Liver (tissue), 8 donors: ENCODE measurements at regions not wholly inside any gene's neighbourhood (a gene's known extent, or its start where the extent isn't known, plus 50 kb on each side); places are given as distances from the start of the nearest gene placed in this dataset.

Experiments
- DNase-seq: peaks from one replicate; pipeline ENCODE4 v3.0.0-alpha.2; 2017; ENCODE audit warnings: low spot score
- H3K27ac ChIP-seq, 2 donors: one replicate each; pipeline ENCODE4 v1.7.0; 2013; ENCODE audit warnings: inconsistent platforms in 2 of 2, low read length in 2 of 2, control low read depth in 1 of 2, low read depth in 1 of 2, mild to moderate bottlenecking in 1 of 2
- H3K27me3 ChIP-seq, 4 donors: one replicate each; pipeline versions ENCODE4 v1.6.1 to v1.7.0; 2013; ENCODE audit warnings: low read length in 3 of 4, inconsistent platforms in 1 of 4, mild to moderate bottlenecking in 1 of 4, moderate library complexity in 1 of 4; ENCODE audit not compliant: control insufficient read depth in 4 of 4, insufficient read depth in 4 of 4
- H3K36me3 ChIP-seq, 4 donors: one replicate each; pipeline versions ENCODE4 v1.6.1 to v1.7.0; 2013; ENCODE audit warnings: low read length in 3 of 4, mild to moderate bottlenecking in 3 of 4, low read depth in 1 of 4, moderate library complexity in 1 of 4; ENCODE audit not compliant: control insufficient read depth in 4 of 4, insufficient read depth in 3 of 4
- H3K4me1 ChIP-seq, 4 donors: one replicate each; pipeline versions ENCODE4 v1.6.1 to v1.7.0; 2013; ENCODE audit warnings: low read length in 3 of 4, mild to moderate bottlenecking in 3 of 4, moderate library complexity in 1 of 4; ENCODE audit not compliant: control insufficient read depth in 4 of 4, insufficient read depth in 4 of 4
- H3K4me3 ChIP-seq, 3 donors: one replicate each; pipeline versions ENCODE4 v1.6.1 to v1.7.0; 2013; ENCODE audit warnings: low read length in 3 of 3, control low read depth in 1 of 3, low read depth in 1 of 3, mild to moderate bottlenecking in 1 of 3
- H3K9ac ChIP-seq, 2 donors: one replicate each; pipeline ENCODE4 v1.7.0; 2013; ENCODE audit warnings: low read length in 2 of 2, mild to moderate bottlenecking in 2 of 2, moderate library complexity in 2 of 2, control low read depth in 1 of 2, low read depth in 1 of 2
- H3K9me3 ChIP-seq, 4 donors: one replicate each; pipeline versions ENCODE4 v1.6.1 to v1.7.0; 2013; ENCODE audit warnings: low read length in 3 of 4; ENCODE audit not compliant: control insufficient read depth in 4 of 4
- FOXA1 ChIP-seq: IDR thresholded peaks from 2 replicates; pipeline ENCODE4 v1.6.1; 2016; ENCODE audit warnings: antibody characterized with exemption
- FOXA2 ChIP-seq: IDR thresholded peaks from 2 replicates; pipeline ENCODE4 v1.6.1; 2016; ENCODE audit warnings: antibody characterized with exemption
- GABPA ChIP-seq, 2 donors: IDR thresholded peaks in 1 of 2; conservative IDR thresholded peaks in 1 of 2; 2 replicates each; pipeline ENCODE4 v1.6.1; 2016; ENCODE audit warnings: antibody characterized with exemption in 2 of 2, mild to moderate bottlenecking in 1 of 2, moderate library complexity in 1 of 2
- HNF4G ChIP-seq: IDR thresholded peaks from 2 replicates; pipeline ENCODE4 v1.6.1; 2016; ENCODE audit warnings: antibody characterized with exemption
- NR2F2 ChIP-seq: IDR thresholded peaks from 2 replicates; pipeline ENCODE4 v1.6.1; 2016; ENCODE audit warnings: antibody characterized with exemption
- RAD21 ChIP-seq, 2 donors: IDR thresholded peaks; 2 replicates each; pipeline ENCODE4 v1.6.1; 2016; ENCODE audit warnings: antibody characterized with exemption in 2 of 2, mild to moderate bottlenecking in 2 of 2
- RXRA ChIP-seq, 2 donors: IDR thresholded peaks; 2 replicates each; pipeline ENCODE4 v1.6.1; 2017 to 2018; ENCODE audit warnings: antibody characterized with exemption in 2 of 2, mild to moderate bottlenecking in 1 of 2
- TAF1 ChIP-seq: conservative IDR thresholded peaks from 2 replicates; pipeline ENCODE4 v1.6.1; 2016; ENCODE audit warnings: antibody characterized with exemption, mild to moderate bottlenecking
- YY1 ChIP-seq: IDR thresholded peaks from 2 replicates; pipeline ENCODE4 v1.6.1; 2016; ENCODE audit warnings: antibody characterized with exemption, mild to moderate bottlenecking
- WGBS: extraction: QIAGEN DNeasy Blood & Tissue Kit; methylation state at CpG from one replicate; pipeline ENCODE4 v1.1.7; 2013; 5-methylcytosine and 5-hydroxymethylcytosine counted together
- TF ChIP-seq, protein P1 (sequence below): IDR thresholded peaks from 2 replicates; pipeline ENCODE4 v1.6.1; 2016; ENCODE audit warnings: antibody characterized with exemption
- TF ChIP-seq, protein P2 (sequence below): IDR thresholded peaks from 2 replicates; pipeline ENCODE4 v1.6.1; 2016; ENCODE audit warnings: antibody characterized with exemption
- TF ChIP-seq, protein P3 (sequence below): IDR thresholded peaks from 2 replicates; pipeline ENCODE4 v1.6.1; 2016; ENCODE audit warnings: antibody characterized with exemption
- TF ChIP-seq, protein P4 (sequence below): fragments of 150-350 bp; IDR thresholded peaks from 2 replicates; pipeline ENCODE4 v1.5.1; 2017; ENCODE audit warnings: improper control_type of control experiment, low read depth, low read length; ENCODE audit not compliant: missing input control
- donor health status: healthy.
- donor health status: healthy.
- donor health status: healthy.
- donor health status: healthy.
- donor health status: healthy.

DNA sequence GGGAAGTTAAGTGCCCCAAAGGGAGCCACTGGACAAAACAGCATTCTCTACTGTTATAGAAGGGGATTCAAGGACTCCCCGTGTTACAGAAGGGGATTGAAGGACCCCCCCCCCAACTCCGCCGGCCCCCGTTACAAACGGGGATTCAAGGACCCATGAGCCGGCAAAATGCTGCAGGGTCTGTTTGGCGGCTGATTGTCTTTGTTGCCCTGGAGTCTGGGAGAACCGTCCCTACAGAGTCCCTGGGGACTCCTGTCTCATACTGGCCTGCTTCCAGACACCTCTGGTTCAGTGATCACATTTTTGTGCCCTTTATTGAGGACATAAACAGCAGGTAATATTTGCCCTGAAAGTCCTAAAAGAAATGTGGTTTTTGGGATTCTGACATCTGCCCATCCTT, 96.4 kb downstream of the SYF2 start (continued):
- TF ChIP-seq, protein P1, sequence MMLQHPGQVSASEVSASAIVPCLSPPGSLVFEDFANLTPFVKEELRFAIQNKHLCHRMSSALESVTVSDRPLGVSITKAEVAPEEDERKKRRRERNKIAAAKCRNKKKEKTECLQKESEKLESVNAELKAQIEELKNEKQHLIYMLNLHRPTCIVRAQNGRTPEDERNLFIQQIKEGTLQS, result no peak
- TF ChIP-seq TAF1, result no peak

DNA sequence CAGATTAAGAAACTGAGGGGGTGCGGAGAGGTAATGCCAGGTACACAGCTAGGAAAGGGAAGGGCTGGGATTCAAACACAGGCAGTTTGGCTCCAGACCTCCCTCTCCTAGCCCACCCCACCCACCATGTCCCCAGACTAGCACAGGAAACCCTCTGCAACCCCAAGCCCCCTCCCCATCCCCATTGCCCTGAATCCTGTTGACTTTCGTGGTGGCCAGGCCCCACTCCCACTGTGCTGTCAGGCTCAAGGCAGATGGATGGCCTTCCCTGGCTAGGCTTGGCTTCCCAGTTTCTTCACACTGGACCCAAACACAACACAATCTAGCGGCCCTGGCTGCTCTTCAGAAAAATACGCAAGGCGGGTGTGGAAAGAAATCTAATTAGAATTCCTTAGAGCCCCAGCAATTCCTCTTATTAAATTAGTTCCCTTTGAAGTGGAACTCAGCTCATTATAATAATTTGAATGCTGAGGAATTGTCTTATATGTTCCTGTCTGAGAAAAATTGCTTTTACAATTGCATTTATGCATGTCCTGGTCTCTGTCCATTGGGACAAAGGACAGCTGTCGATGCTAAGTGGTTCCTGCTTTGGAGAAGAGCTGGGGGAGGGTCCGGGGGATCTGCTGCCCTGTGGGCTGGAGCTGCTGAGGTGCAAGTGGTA, 97.4 kb downstream of the SYF2 start:
- H3K36me3 ChIP-seq, result no peaks in the 10 kb centered on the region
- H3K4me1 ChIP-seq, result no peaks in the 10 kb centered on the region
- DNase-seq, result no peak
- H3K9me3 ChIP-seq, result no peaks in the 10 kb centered on the region
- H3K4me3 ChIP-seq, result no peak overlapping the region
- H3K9ac ChIP-seq, result no peak overlapping the region
- H3K27ac ChIP-seq, result no peak overlapping the region
- no peaks in the 10 kb centered on the region for H3K27me3 ChIP-seq
- TF ChIP-seq TAF1 (no peak), GABPA (IDR thresholded peaks at IDR 0.05 in 1 of 2, conservative IDR thresholded peaks at IDR 0.05 in 1 of 2) (no peak), FOXA2 (no peak), RXRA (IDR thresholded peaks at IDR 0.05) (no peak), FOXA1 (no peak), NR2F2 (no peak)
- TF ChIP-seq, protein P2, sequence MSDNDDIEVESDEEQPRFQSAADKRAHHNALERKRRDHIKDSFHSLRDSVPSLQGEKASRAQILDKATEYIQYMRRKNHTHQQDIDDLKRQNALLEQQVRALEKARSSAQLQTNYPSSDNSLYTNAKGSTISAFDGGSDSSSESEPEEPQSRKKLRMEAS, result no peak
- 82% methylated on average over 7 of the region's 7 CpGs for WGBS

DNA sequence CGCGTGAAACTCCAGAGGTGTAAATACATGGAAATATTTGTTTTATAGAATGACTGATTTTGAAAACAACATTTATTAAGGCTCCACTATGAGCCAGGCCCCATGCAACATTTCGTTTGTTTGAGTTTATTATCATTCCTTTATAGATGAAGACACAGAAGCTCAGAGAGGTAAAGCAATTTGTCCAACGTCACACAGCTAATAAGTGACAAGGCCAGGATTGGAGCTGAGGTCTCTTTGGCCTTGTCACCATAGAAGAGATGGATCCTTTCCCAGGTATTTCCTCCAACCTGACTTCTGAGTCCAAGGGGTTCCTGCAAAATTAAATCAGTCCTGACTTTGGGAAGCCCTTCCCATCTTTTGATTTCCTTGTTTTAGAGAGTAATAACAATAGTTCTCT, 98.0 kb downstream of the SYF2 start:
- Histone ChIP-seq H3K4me3 (no peak overlapping the region), H3K4me1 (no peaks in the 10 kb centered on the region), H3K9me3 (no peaks in the 10 kb centered on the region), H3K27me3 (no peaks in the 10 kb centered on the region), H3K36me3 (no peaks in the 10 kb centered on the region), H3K9ac (no peak overlapping the region), H3K27ac (no peak overlapping the region)
- WGBS, result 87% methylated on average over 4 of the region's 4 CpGs
- TF ChIP-seq, protein P3, sequence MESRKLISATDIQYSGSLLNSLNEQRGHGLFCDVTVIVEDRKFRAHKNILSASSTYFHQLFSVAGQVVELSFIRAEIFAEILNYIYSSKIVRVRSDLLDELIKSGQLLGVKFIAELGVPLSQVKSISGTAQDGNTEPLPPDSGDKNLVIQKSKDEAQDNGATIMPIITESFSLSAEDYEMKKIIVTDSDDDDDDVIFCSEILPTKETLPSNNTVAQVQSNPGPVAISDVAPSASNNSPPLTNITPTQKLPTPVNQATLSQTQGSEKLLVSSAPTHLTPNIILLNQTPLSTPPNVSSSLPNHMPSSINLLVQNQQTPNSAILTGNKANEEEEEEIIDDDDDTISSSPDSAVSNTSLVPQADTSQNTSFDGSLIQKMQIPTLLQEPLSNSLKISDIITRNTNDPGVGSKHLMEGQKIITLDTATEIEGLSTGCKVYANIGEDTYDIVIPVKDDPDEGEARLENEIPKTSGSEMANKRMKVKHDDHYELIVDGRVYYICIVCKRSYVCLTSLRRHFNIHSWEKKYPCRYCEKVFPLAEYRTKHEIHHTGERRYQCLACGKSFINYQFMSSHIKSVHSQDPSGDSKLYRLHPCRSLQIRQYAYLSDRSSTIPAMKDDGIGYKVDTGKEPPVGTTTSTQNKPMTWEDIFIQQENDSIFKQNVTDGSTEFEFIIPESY, result no peak
- TF ChIP-seq FOXA2, result no peak
- no peak for TF ChIP-seq FOXA1
- TF ChIP-seq, protein P1, result no peak
- no peak for TF ChIP-seq RAD21 (IDR thresholded peaks at IDR 0.05)
- no peak for DNase-seq

DNA sequence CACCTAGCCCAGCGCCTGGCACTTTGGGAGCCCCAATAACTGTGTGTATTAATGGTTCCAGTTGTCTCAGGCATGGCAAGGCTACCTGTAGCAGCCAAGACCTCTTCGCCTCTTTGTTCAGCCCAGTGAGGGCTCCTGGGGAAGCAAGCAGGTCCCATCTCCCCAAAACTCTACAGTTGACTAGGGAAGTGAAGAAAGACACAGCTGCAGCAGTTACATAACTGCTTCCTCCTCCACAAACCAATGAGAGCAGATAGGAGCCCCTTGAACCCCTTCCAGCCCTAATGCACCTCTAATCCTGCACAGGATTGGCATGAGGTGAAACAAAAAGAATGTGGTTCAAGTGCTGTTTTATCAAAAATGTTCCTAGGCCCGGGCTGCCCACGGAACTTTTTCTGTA, 100.5 kb downstream of the SYF2 start:
- no peak overlapping the region for H3K9ac ChIP-seq
- no peak overlapping the region for H3K4me3 ChIP-seq
- no peak overlapping the region for H3K27ac ChIP-seq
- 73% methylated on average over 4 of the region's 4 CpGs for WGBS
- no peaks in the 10 kb centered on the region for H3K9me3 ChIP-seq
- TF ChIP-seq TAF1 (no peak), YY1 (no peak), GABPA (IDR thresholded peaks at IDR 0.05 in 1 of 2, conservative IDR thresholded peaks at IDR 0.05 in 1 of 2) (no peak), NR2F2 (no peak), HNF4G (no peak), FOXA1 (no peak), RXRA (IDR thresholded peaks at IDR 0.05) (no peak), FOXA2 (no peak)
- TF ChIP-seq, protein P4, sequence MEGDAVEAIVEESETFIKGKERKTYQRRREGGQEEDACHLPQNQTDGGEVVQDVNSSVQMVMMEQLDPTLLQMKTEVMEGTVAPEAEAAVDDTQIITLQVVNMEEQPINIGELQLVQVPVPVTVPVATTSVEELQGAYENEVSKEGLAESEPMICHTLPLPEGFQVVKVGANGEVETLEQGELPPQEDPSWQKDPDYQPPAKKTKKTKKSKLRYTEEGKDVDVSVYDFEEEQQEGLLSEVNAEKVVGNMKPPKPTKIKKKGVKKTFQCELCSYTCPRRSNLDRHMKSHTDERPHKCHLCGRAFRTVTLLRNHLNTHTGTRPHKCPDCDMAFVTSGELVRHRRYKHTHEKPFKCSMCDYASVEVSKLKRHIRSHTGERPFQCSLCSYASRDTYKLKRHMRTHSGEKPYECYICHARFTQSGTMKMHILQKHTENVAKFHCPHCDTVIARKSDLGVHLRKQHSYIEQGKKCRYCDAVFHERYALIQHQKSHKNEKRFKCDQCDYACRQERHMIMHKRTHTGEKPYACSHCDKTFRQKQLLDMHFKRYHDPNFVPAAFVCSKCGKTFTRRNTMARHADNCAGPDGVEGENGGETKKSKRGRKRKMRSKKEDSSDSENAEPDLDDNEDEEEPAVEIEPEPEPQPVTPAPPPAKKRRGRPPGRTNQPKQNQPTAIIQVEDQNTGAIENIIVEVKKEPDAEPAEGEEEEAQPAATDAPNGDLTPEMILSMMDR, result no peak
- TF ChIP-seq, protein P1, result no peak
- TF ChIP-seq, protein P2, result no peak
- TF ChIP-seq, protein P3, result no peak
- no peaks in the 10 kb centered on the region for H3K4me1 ChIP-seq
- no peaks in the 10 kb centered on the region for H3K36me3 ChIP-seq
- no peaks in the 10 kb centered on the region for H3K27me3 ChIP-seq
- no peak for DNase-seq
